CD4-positive, alpha-beta T cell (primary cell): ENCODE measurements at regions not wholly inside any gene's neighbourhood (a gene's known extent, or its start where the extent isn't known, plus 50 kb on each side); places are given as distances from the start of the nearest gene placed in this dataset.

Experiments
- ATAC-seq: fragments of 200-7000 bp; cut with Tn5 transposase; one replicate; pipeline ENCODE4 v1.10.0; 2022; ENCODE audit warnings: mild to moderate bottlenecking; ENCODE audit not compliant: poor library complexity
- CTCF ChIA-PET: fragments of 350-600 bp; sonication (Branson Sonifier 250); formaldehyde crosslinking; loops from one replicate; lab custom pipeline; 2021; ENCODE audit warnings: antibody characterized with exemption, inconsistent platforms; lab: Charles Lee
- POLR2A ChIA-PET: fragments of 350-600 bp; sonication (Branson Sonifier 250); formaldehyde crosslinking; loops from one replicate; lab custom pipeline; 2021; ENCODE audit warnings: antibody characterized with exemption, inconsistent platforms; lab: Charles Lee
- DNase-seq, 14 experiments: peaks; one replicate each; pipeline ENCODE4 v3.0.0-alpha.2; 2013 to 2020; ENCODE audit warnings: mixed read lengths in 2 of 14
- H3K27ac ChIP-seq, 2 donors: one replicate each; pipeline versions ENCODE4 v1.5.1 to v1.7.0; 2013; ENCODE audit warnings: low read length in 2 of 2, low read depth in 1 of 2, mild to moderate bottlenecking in 1 of 2
- H3K27me3 ChIP-seq, 2 experiments: 1 replicate in 1 of 2; 2 replicates in 1 of 2; pipeline versions ENCODE4 v1.6.1 to v1.7.0; 2013; ENCODE audit warnings: low read length in 2 of 2, control low read depth in 1 of 2, mild to moderate bottlenecking in 1 of 2, moderate library complexity in 1 of 2; ENCODE audit not compliant: insufficient read depth in 2 of 2, control insufficient read depth in 1 of 2
- H3K36me3 ChIP-seq: one replicate; pipeline ENCODE4 v1.6.1; 2013; ENCODE audit warnings: low read length, control low read depth; ENCODE audit not compliant: insufficient read depth
- H3K4me1 ChIP-seq: one replicate; pipeline ENCODE4 v1.6.1; 2013; ENCODE audit warnings: low read length, control low read depth; ENCODE audit not compliant: insufficient read depth
- H3K4me3 ChIP-seq: one replicate; pipeline ENCODE4 v1.5.1; 2013; ENCODE audit warnings: mild to moderate bottlenecking, low read length, moderate library complexity
- H3K9me3 ChIP-seq, 2 experiments: 1 replicate in 1 of 2; 2 replicates in 1 of 2; pipeline versions ENCODE4 v1.6.1 to v1.7.0; 2013; ENCODE audit warnings: low read length in 2 of 2, mild to moderate bottlenecking in 2 of 2, control low read depth in 1 of 2, moderate library complexity in 1 of 2; ENCODE audit not compliant: control insufficient read depth in 1 of 2, insufficient read depth in 1 of 2
- H3K27ac Mint-ChIP-seq: one replicate; pipeline ENCODE4 v1.8.0; 2020; ENCODE audit warnings: mixed read lengths
- H3K27me3 Mint-ChIP-seq: one replicate; pipeline ENCODE4 v1.8.0; 2021; ENCODE audit warnings: mixed read lengths
- H3K36me3 Mint-ChIP-seq: one replicate; pipeline ENCODE4 v1.8.0; 2021; ENCODE audit warnings: low read depth, mixed read lengths
- H3K4me1 Mint-ChIP-seq: one replicate; pipeline ENCODE4 v1.8.0; 2021; ENCODE audit warnings: low read depth, mixed read lengths
- H3K4me3 Mint-ChIP-seq: one replicate; pipeline ENCODE4 v1.8.0; 2020; ENCODE audit warnings: mild to moderate bottlenecking, mixed read lengths
- H3K9me3 Mint-ChIP-seq: one replicate; pipeline ENCODE4 v1.8.0; 2020; ENCODE audit warnings: mixed read lengths
- CTCF ChIP-seq: fragments of 200-600 bp; IDR thresholded peaks from one replicate; pipeline ENCODE4 v1.8.0; 2022; ENCODE audit warnings: antibody characterized with exemption, mild to moderate bottlenecking
- intact Hi-C, 2 experiments: fragments of 100-400 bp; cut with DNase I in 1 of 2; cut with micrococcal nuclease in 1 of 2; formaldehyde crosslinking; loops; one replicate each; pipeline versions ENCODE4 v1.15.1 to v1.9.0; 2023 to 2025; cut with DNase I, micrococcal nuclease

DNA sequence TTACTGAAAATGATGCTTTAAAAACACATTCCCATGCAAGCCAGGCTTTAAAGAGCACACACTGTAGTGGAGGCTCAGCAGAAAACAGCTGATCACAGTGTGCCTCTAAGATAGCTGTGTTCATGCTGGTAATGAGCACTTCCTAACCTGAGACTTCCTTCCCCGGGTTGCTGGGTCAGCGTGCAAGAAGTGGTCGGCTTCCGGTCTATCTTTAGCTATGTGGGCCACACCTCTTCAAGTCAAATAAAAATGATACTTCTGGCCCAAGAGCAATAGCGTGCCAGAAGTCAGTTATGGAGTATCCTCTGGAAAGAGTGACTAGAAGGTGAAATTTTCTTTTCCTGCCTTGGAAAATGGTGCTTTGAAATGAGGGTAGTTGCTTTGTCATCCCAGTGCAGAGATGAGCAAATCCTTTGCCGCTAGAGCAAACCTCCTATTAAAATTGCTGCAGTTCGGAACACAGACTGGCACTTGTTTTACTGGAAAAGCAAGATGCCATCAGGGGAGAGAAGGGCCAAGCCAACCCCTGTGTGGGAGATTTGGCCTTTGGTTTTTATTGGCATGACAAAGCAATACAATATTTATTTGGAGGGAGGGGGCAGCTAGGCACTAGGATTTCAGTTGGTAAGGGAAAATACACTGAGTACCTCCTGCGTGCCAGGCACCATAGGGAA, 64.2 kb downstream of the ARHGAP35 start:
- no peaks in the 10 kb centered on the region for H3K9me3 Mint-ChIP-seq
- no peaks in the 10 kb centered on the region for H3K27me3 Mint-ChIP-seq
- DNase-seq: peak in 4 of 14 experiments; percentile 4 to 51 (median 24)
- intact Hi-C loops: loop anchor here in 1 of 2 experiments (5.0 kb wide), 1 partner anchor 67 kb away; no protein-coding TSS in a partner anchor
- H3K27me3 ChIP-seq: no peaks in the 10 kb centered on the region
- H3K27ac Mint-ChIP-seq: peak overlapping the region; percentile 10
- peaks cover 52% of the 10 kb centered on the region for H3K4me1 Mint-ChIP-seq
- TF ChIP-seq CTCF: no peak
- H3K9me3 ChIP-seq: no peaks in the 10 kb centered on the region
- ATAC-seq: peak; percentile 44
- H3K4me3 Mint-ChIP-seq: peak overlapping the region; percentile 32
- H3K27ac ChIP-seq: no peak overlapping the region
- CTCF ChIA-PET: interaction anchor here (1.5 kb wide), 1 partner anchor 66 kb away, joined by 4 read pairs; no protein-coding TSS in a partner anchor
- peaks cover 37% of the 10 kb centered on the region for H3K36me3 Mint-ChIP-seq
- H3K4me1 ChIP-seq: peaks cover 33% of the 10 kb centered on the region
- no peak overlapping the region for H3K4me3 ChIP-seq
- POLR2A ChIA-PET: interaction anchor here (1.1 to 1.6 kb wide), 4 partner anchors 15 to 68 kb away, joined by 3 to 7 read pairs (median 4); partner anchors contain the start of gene ARHGAP35
- H3K36me3 ChIP-seq: peaks cover 28% of the 10 kb centered on the region

DNA sequence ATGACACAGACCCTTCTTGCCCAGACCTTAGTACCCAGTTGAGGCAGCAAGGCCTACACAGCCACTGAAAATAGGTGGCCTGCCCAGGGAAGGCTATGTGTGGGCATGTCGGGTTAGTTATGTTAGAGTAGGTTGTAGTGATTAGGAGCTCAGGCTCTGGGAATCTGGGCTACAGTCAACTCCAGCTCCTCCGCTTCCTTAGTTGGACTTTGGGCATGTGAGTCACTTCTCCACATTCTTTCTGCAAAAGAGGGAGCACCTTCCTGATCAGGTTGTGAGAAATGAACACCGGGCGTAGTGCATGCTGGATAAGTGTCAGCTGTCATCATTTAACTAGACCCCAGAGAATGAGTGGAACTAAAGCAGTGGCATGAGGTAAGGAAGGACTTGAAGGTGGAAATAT, 64.8 kb downstream of the ARHGAP35 start:
- H3K36me3 Mint-ChIP-seq: peaks cover 31% of the 10 kb centered on the region
- no peak for TF ChIP-seq CTCF
- ChIA-PET CTCF (no interaction called here), POLR2A (interaction anchor here (1.3 to 1.6 kb wide), 2 partner anchors 30 to 65 kb away, joined by 4 to 7 read pairs; partner anchors contain the start of gene ARHGAP35)
- peaks cover 54% of the 10 kb centered on the region for H3K4me1 Mint-ChIP-seq
- H3K27me3 ChIP-seq: no peaks in the 10 kb centered on the region
- DNase-seq (no peak), ATAC-seq (no peak)
- H3K4me1 ChIP-seq: peaks cover 33% of the 10 kb centered on the region
- H3K36me3 ChIP-seq: peaks cover 23% of the 10 kb centered on the region
- no peak overlapping the region for H3K27ac Mint-ChIP-seq
- no peaks in the 10 kb centered on the region for H3K27me3 Mint-ChIP-seq
- no peaks in the 10 kb centered on the region for H3K9me3 ChIP-seq
- no peak overlapping the region for H3K4me3 ChIP-seq
- intact Hi-C loops: loop anchor here in 1 of 2 experiments (5.0 kb wide), 1 partner anchor 67 kb away; no protein-coding TSS in a partner anchor
- no peak overlapping the region for H3K4me3 Mint-ChIP-seq
- no peak overlapping the region for H3K27ac ChIP-seq
- H3K9me3 Mint-ChIP-seq: no peaks in the 10 kb centered on the region

DNA sequence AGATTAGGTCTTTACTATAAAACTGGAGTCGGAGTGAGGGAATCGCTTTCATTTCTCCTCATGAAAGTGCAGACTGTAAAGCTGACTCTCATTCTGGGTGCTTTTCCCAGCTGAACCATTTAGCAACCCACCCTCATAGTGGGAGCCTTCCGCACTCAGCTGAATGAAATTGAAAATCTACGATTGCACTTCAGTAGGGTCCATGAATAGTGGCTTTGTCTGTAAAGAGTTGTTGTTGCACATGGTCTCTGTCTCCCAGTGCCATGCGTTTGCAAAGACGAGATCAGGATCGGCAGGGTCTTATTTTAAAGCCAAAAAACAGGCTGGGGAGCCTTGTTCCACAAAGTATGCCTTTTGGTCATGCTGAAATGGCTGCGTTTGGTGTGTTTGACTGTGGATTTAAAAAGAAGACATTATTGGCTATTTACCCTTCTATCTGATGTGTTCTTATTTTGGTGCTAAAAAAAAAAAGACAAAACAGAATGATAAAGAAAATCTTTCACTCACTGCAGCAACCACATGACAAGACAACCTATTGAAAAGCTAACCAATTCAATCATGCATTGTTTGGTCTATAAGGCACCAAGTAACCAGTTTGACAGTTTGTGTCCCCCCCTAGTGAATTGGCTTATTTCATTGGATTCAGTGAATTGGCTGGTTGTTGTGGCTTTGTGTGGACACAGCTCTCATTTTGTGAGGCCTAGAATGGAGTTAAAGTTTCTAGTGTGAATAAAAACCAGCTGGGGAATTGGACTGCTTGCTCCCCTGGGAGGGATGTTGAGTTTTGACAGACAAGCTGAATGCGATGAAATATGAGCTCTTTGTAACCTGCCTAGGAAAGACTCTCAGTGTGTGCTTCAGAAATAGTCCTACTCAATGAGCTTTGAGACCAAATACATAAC, 65.6 kb downstream of the ARHGAP35 start:
- H3K27me3 Mint-ChIP-seq: no peaks in the 10 kb centered on the region
- H3K27ac Mint-ChIP-seq: peak overlapping the region; percentile 34
- DNase-seq (no peak), ATAC-seq (no peak)
- Histone ChIP-seq H3K9me3 (no peaks in the 10 kb centered on the region), H3K27me3 (no peaks in the 10 kb centered on the region), H3K4me3 (no peak overlapping the region), H3K27ac (no peak overlapping the region), H3K36me3 (peaks cover 15% of the 10 kb centered on the region), H3K4me1 (peaks cover 38% of the 10 kb centered on the region)
- intact Hi-C loops: loop anchor here in 1 of 2 experiments (5.0 kb wide), 1 partner anchor 66 kb away; no protein-coding TSS in a partner anchor
- peaks cover 63% of the 10 kb centered on the region for H3K4me1 Mint-ChIP-seq
- TF ChIP-seq CTCF: no peak
- ChIA-PET POLR2A (interaction anchor here (1.3 to 1.8 kb wide), 3 partner anchors 29 to 65 kb away, joined by 3 to 8 read pairs (median 3); no protein-coding TSS in a partner anchor), CTCF (no interaction called here)
- H3K4me3 Mint-ChIP-seq: no peak overlapping the region
- H3K36me3 Mint-ChIP-seq: peaks cover 23% of the 10 kb centered on the region
- H3K9me3 Mint-ChIP-seq: no peaks in the 10 kb centered on the region
